HEK293 (cell line): ENCODE measurements at regions not wholly inside any gene's neighbourhood (a gene's known extent, or its start where the extent isn't known, plus 50 kb on each side); places are given as distances from the start of the nearest gene placed in this dataset.

Experiments used
- CTCF ChIP-seq: fragments of 450-650 bp; formaldehyde crosslinking; IDR thresholded peaks from 2 replicates; pipeline ENCODE4 v1.5.1; 2016; ENCODE audit warnings: missing biosample characterization, missing genetic modification characterization
- ZBTB11 ChIP-seq: fragments of 450-650 bp; formaldehyde crosslinking; conservative IDR thresholded peaks from 2 replicates; pipeline ENCODE4 v1.5.1; 2016; ENCODE audit warnings: low read depth, missing biosample characterization, missing genetic modification characterization
- ZEB2 ChIP-seq: fragments of 450-650 bp; formaldehyde crosslinking; IDR thresholded peaks from 2 replicates; pipeline ENCODE4 v1.5.1; 2016; ENCODE audit warnings: missing biosample characterization, missing genetic modification characterization
- ZNF112 ChIP-seq: fragments of 450-650 bp; formaldehyde crosslinking; IDR thresholded peaks from 2 replicates; pipeline ENCODE4 v1.5.0; 2017; ENCODE audit warnings: missing biosample characterization, missing genetic modification characterization
- ZNF311 ChIP-seq: fragments of 450-650 bp; formaldehyde crosslinking; IDR thresholded peaks from 2 replicates; pipeline ENCODE4 v1.5.1; 2017; ENCODE audit warnings: missing biosample characterization, missing genetic modification characterization, borderline replicate concordance
- ZNF747 ChIP-seq: fragments of 450-650 bp; formaldehyde crosslinking; IDR thresholded peaks from 2 replicates; pipeline ENCODE4 v1.5.1; 2016; ENCODE audit warnings: missing biosample characterization, missing genetic modification characterization

GRCh38 chr14:33871394-33871793, 79.5 kb downstream of the EGLN3 start:
- TF ChIP-seq ZBTB11 (tag by site-specific recombination) (no peak), ZNF311 (tag by site-specific recombination) (no peak), CTCF (tag by site-specific recombination) (no peak), ZNF747 (no peak), ZEB2 (no peak), ZNF112 (tag by site-specific recombination) (no peak)
